ENCODE measurements at regions not wholly inside any gene's neighbourhood (a gene's known extent, or its start where the extent isn't known, plus 50 kb on each side); places are given as distances from the start of the nearest gene placed in this dataset.
"Not testable (repeated sequence)": the region's sequence is repeated elsewhere in the genome, so short reads cannot be mapped to it uniquely, and the experiment has no call there.

- FAIRE-seq: no peak
Observed at GRCh38 chr7:85711894-85712293, 525.0 kb upstream of the SEMA3D start.

- FAIRE-seq: no peak
Observed at GRCh38 chr7:85710960-85711359, 524.1 kb upstream of the SEMA3D start.

- FAIRE-seq: no peak
Observed at GRCh38 chr7:85708221-85708620, 521.4 kb upstream of the SEMA3D start.

- FAIRE-seq: no peak
Observed at GRCh38 chr7:85705076-85705475, 518.2 kb upstream of the SEMA3D start.

- FAIRE-seq: peak; percentile 89
Observed at GRCh38 chr7:85703251-85704010, 516.6 kb upstream of the SEMA3D start.

- no peak for FAIRE-seq
Observed at GRCh38 chr7:85702348-85702747, 515.5 kb upstream of the SEMA3D start.

- no peak for FAIRE-seq
Observed at GRCh38 chr7:85699482-85699881, 512.6 kb upstream of the SEMA3D start.

- FAIRE-seq: no peak
Observed at GRCh38 chr7:85695533-85695932, 508.7 kb upstream of the SEMA3D start.

GRCh38 chr7:85695041-85695440 is 508.2 kb upstream of the SEMA3D start:
- no peak for FAIRE-seq

- FAIRE-seq: no peak
Observed at GRCh38 chr7:85693326-85693725, 506.5 kb upstream of the SEMA3D start.

- FAIRE-seq: no peak
Observed at GRCh38 chr7:85688712-85689111, 501.9 kb upstream of the SEMA3D start.

- no peak for FAIRE-seq
Observed at GRCh38 chr7:85686401-85687181, 499.7 kb upstream of the SEMA3D start.

- no peak for FAIRE-seq
Observed at GRCh38 chr7:85685901-85686300, 499.0 kb upstream of the SEMA3D start.

GRCh38 chr7:85682833-85683620 is 496.2 kb upstream of the SEMA3D start:
- peak; percentile 70 for FAIRE-seq

- no peak for FAIRE-seq
Observed at GRCh38 chr7:85681241-85681640, 494.4 kb upstream of the SEMA3D start.

- not testable (repeated sequence) for FAIRE-seq
Observed at GRCh38 chr7:85675093-85675492, 488.2 kb upstream of the SEMA3D start.

- no peak for FAIRE-seq
Observed at GRCh38 chr7:85673876-85674275, 487.0 kb upstream of the SEMA3D start.

- no peak for FAIRE-seq
Observed at GRCh38 chr7:85669225-85669624, 482.4 kb upstream of the SEMA3D start.

GRCh38 chr7:85664341-85664740 is 477.5 kb upstream of the SEMA3D start:
- no peak for FAIRE-seq

- FAIRE-seq: no peak
Observed at GRCh38 chr7:85659364-85659763, 472.5 kb upstream of the SEMA3D start.

- no peak for FAIRE-seq
Observed at GRCh38 chr7:85655252-85655651, 468.4 kb upstream of the SEMA3D start.

- no peak for FAIRE-seq
Observed at GRCh38 chr7:85644272-85644671, 457.4 kb upstream of the SEMA3D start.

- no peak for FAIRE-seq
Observed at GRCh38 chr7:85641331-85641730, 454.5 kb upstream of the SEMA3D start.

All from endometrium (tissue), 2 donors.